Smooth muscle cell (in vitro differentiated cells): ENCODE measurements at regions not wholly inside any gene's neighbourhood (a gene's known extent, or its start where the extent isn't known, plus 50 kb on each side); places are given as distances from the start of the nearest gene placed in this dataset.
A peak's percentile ranks its signal among the peaks of the same experiment; 100 is the strongest.

ENCODE experiments used
- DNase-seq: peaks from one replicate; lab custom pipeline; 2025; ENCODE audit not compliant: unreplicated experiment; lab: John Stamatoyannopoulos, UW
- H2AFZ ChIP-seq: fragments of 200-600 bp; sonication (generic); 2 replicates; pipeline ENCODE4 v1.6.0; 2016; ENCODE audit warnings: antibody characterized with exemption, low read depth, mild to moderate bottlenecking
- H3F3A ChIP-seq: fragments of 200-600 bp; sonication (generic); 2 replicates; pipeline ENCODE4 v1.6.0; 2017; ENCODE audit warnings: antibody characterized with exemption, low read depth
- H3K27ac ChIP-seq: fragments of 200-600 bp; sonication (generic); 2 replicates; pipeline ENCODE4 v1.5.1; 2016; ENCODE audit warnings: low read depth, mild to moderate bottlenecking
- H3K27me3 ChIP-seq: fragments of 200-600 bp; sonication (generic); 2 replicates; pipeline ENCODE4 v1.6.1; 2016; ENCODE audit warnings: low read depth, mild to moderate bottlenecking
- H3K36me3 ChIP-seq: fragments of 200-600 bp; sonication (generic); 2 replicates; pipeline ENCODE4 v1.5.1; 2016; ENCODE audit warnings: low read depth
- H3K4me1 ChIP-seq: fragments of 200-600 bp; sonication (generic); 2 replicates; pipeline ENCODE4 v1.5.1; 2016; ENCODE audit warnings: low read depth
- H3K4me2 ChIP-seq: fragments of 200-600 bp; sonication (generic); 2 replicates; pipeline ENCODE4 v1.6.0; 2016; ENCODE audit warnings: mild to moderate bottlenecking
- H3K4me3 ChIP-seq: fragments of 200-600 bp; sonication (generic); 2 replicates; pipeline ENCODE4 v1.5.1; 2016; ENCODE audit warnings: mild to moderate bottlenecking
- H3K79me2 ChIP-seq: fragments of 200-600 bp; sonication (generic); 2 replicates; pipeline ENCODE4 v1.6.0; 2016; ENCODE audit warnings: low read depth, mild to moderate bottlenecking
- H3K9ac ChIP-seq: fragments of 200-600 bp; sonication (generic); 2 replicates; pipeline ENCODE4 v1.6.0; 2016; ENCODE audit warnings: low read depth
- H3K9me3 ChIP-seq: fragments of 200-600 bp; sonication (generic); replicated peaks from 2 replicates; pipeline ENCODE4 v1.5.1; 2016; ENCODE audit warnings: low read depth
- H4K20me1 ChIP-seq: fragments of 200-600 bp; sonication (generic); 2 replicates; pipeline ENCODE4 v1.6.0; 2016; ENCODE audit warnings: low read depth
- WGBS: methylation state at CpG from one replicate; pipeline ENCODE4 v1.1.7; 2016; ENCODE audit warnings: low lambda C conversion rate; 5-methylcytosine and 5-hydroxymethylcytosine counted together
- TF ChIP-seq, protein P1 (sequence below): fragments of 200-600 bp; sonication (generic); IDR thresholded peaks from 2 replicates; pipeline ENCODE4 v1.5.1; 2017; ENCODE audit warnings: borderline replicate concordance, mild to moderate bottlenecking, antibody characterized with exemption; ENCODE audit not compliant: insufficient read depth, poor library complexity, severe bottlenecking

- Histone ChIP-seq H3K27me3 (peaks cover 1% of the 10 kb centered on the region), H3K27ac (peak overlapping the region; percentile 20), H3K4me3 (no peak overlapping the region), H4K20me1 (no peaks in the 10 kb centered on the region), H3K4me2 (no peak overlapping the region), H3K9me3 (no peaks in the 10 kb centered on the region), H3K36me3 (no peaks in the 10 kb centered on the region), H3K9ac (no peak overlapping the region), H2AFZ (no peak overlapping the region), H3F3A (no peaks in the 10 kb centered on the region), H3K4me1 (no peaks in the 10 kb centered on the region), H3K79me2 (no peaks in the 10 kb centered on the region)
- DNase-seq = no peak
- WGBS = 80% methylated on average over 3 of the region's 3 CpGs
- TF ChIP-seq, protein P1, sequence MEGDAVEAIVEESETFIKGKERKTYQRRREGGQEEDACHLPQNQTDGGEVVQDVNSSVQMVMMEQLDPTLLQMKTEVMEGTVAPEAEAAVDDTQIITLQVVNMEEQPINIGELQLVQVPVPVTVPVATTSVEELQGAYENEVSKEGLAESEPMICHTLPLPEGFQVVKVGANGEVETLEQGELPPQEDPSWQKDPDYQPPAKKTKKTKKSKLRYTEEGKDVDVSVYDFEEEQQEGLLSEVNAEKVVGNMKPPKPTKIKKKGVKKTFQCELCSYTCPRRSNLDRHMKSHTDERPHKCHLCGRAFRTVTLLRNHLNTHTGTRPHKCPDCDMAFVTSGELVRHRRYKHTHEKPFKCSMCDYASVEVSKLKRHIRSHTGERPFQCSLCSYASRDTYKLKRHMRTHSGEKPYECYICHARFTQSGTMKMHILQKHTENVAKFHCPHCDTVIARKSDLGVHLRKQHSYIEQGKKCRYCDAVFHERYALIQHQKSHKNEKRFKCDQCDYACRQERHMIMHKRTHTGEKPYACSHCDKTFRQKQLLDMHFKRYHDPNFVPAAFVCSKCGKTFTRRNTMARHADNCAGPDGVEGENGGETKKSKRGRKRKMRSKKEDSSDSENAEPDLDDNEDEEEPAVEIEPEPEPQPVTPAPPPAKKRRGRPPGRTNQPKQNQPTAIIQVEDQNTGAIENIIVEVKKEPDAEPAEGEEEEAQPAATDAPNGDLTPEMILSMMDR = no peak
Measured at GRCh38 chr6:90765895-90766294, 179.0 kb upstream of the MAP3K7 start.

DNA sequence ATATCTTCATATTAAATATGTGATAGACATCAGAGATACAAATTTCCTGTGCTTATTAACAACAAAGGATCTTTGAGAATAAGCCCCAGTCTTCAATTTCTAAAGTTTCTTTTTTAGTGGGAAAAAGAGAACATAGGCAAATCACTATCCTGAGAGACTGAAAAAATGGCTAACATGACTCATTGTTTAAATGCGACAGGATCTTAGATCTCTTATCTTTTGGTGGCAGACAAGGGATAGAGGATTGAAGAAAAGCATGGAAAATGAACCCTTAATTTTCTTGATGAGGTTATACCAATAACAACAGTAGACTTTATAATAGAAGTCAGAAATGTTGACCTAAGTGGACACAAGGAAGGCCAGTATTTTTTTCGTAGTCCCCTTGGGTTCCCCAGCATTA, 178.6 kb upstream of the MAP3K7 start:
- Histone ChIP-seq H3K4me1 (no peaks in the 10 kb centered on the region), H3K4me2 (no peak overlapping the region), H3K9me3 (no peaks in the 10 kb centered on the region), H3F3A (no peaks in the 10 kb centered on the region), H3K9ac (no peak overlapping the region), H3K79me2 (no peaks in the 10 kb centered on the region), H3K27me3 (no peaks in the 10 kb centered on the region), H4K20me1 (no peaks in the 10 kb centered on the region), H3K4me3 (no peak overlapping the region), H3K27ac (peak overlapping the region; percentile 20), H2AFZ (no peak overlapping the region), H3K36me3 (no peaks in the 10 kb centered on the region)
- WGBS = 49% methylated on average over 2 of the region's 2 CpGs
- no peak for DNase-seq
- TF ChIP-seq, protein P1 = no peak

GRCh38 chr6:90764001-90764400, 177.1 kb upstream of the MAP3K7 start:
- 48% methylated on average over 3 of the region's 3 CpGs for WGBS

GRCh38 chr6:90759664-90760063, 172.8 kb upstream of the MAP3K7 start:
- 87% methylated on average over 3 of the region's 3 CpGs for WGBS
- no peaks in the 10 kb centered on the region for H3K4me1 ChIP-seq
- DNase-seq = no peak
- no peaks in the 10 kb centered on the region for H3K36me3 ChIP-seq
- no peak overlapping the region for H3K4me2 ChIP-seq
- no peaks in the 10 kb centered on the region for H3K9me3 ChIP-seq
- no peaks in the 10 kb centered on the region for H3K79me2 ChIP-seq
- no peak overlapping the region for H3K9ac ChIP-seq
- H3F3A ChIP-seq = no peaks in the 10 kb centered on the region
- H3K27me3 ChIP-seq = no peaks in the 10 kb centered on the region
- H3K27ac ChIP-seq = no peak overlapping the region
- TF ChIP-seq, protein P1 = no peak
- no peak overlapping the region for H3K4me3 ChIP-seq
- H2AFZ ChIP-seq = no peak overlapping the region
- no peaks in the 10 kb centered on the region for H4K20me1 ChIP-seq

More at GRCh38 chr6:90764001-90764400, 177.1 kb upstream of the MAP3K7 start:
- Histone ChIP-seq H3K9ac (no peak overlapping the region), H4K20me1 (no peaks in the 10 kb centered on the region), H3K9me3 (no peaks in the 10 kb centered on the region), H3K36me3 (no peaks in the 10 kb centered on the region), H3K4me3 (no peak overlapping the region), H3K27me3 (no peaks in the 10 kb centered on the region), H3K4me1 (no peaks in the 10 kb centered on the region), H2AFZ (no peak overlapping the region), H3K79me2 (no peaks in the 10 kb centered on the region), H3K27ac (no peak overlapping the region), H3F3A (no peaks in the 10 kb centered on the region), H3K4me2 (peak overlapping the region; percentile 51)
- TF ChIP-seq, protein P1 = no peak
- no peak for DNase-seq
